ENCODE measurements at regions not wholly inside any gene's neighbourhood (a gene's known extent, or its start where the extent isn't known, plus 50 kb on each side); places are given as distances from the start of the nearest gene placed in this dataset.
"Not testable (repeated sequence)": the region's sequence is repeated elsewhere in the genome, so short reads cannot be mapped to it uniquely, and the experiment has no call there.

DNA sequence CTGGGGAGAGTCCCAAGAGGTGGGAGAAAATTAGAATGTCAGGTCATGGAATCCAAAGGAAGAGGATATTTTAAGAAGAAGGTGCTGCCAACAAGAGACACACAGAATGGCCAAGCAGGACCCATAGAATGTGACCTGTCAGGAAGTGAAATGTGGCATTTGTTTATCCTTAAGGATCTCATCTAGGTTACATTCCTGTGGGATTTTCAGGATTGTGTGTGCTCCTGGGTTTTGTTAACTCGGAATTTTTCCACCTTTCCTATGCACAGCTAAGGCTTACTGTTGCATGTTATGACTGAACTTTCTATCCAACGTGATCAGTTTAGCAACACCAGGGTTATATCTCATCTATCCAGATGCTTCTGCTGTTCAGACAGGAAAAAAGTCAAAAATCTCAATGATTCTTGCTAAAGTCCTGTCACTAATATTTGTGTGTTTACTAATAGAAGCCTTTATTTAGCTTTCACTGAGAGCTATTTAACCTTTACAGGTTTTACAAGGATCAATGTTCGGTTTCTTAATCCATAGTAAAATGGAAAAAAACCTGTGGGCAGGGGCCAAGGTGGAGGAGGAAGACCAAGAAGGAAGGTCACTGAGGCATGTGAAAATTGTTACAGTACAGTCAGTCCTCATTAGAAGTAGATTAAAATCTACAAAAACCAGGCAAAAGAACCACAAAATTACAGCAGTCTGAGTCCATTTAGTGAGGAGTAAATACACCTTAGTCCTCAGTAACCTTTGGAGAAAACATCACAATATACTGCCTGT, 437.8 kb upstream of the NPVF start:
- DNase-seq (ENCODE audit: low read depth) = no peak

- no peak for DNase-seq (ENCODE audit: low read depth)
These were observed 438.4 kb upstream of the NPVF start for GRCh38 chr7:25666671-25667060.

GRCh38 chr7:25669281-25669781, 441.0 kb upstream of the NPVF start:
- no peak for DNase-seq (ENCODE audit: low read depth)

GRCh38 chr7:25669961-25670841, 441.9 kb upstream of the NPVF start:
- DNase-seq (ENCODE audit: low read depth) = no peak

DNA sequence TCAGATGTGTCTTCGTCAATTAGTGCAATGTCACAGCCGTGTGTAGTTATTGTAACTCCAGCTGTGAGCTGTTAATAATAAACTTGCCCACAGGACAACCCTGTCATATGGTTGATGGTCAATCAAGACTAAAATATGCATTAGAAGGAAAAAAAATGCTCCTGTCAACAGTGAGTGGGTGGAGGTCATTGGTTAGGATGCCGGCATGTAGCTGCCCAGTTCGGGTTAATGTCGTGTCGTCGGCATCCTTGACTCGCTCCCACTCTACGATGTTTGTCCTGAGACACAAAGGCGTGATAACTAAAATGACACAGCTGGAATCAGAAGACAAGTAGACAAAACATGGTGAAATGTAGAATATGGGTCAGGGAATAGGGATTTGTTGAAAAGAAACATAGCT, 442.8 kb upstream of the NPVF start:
- no peak for DNase-seq (ENCODE audit: low read depth)

DNA sequence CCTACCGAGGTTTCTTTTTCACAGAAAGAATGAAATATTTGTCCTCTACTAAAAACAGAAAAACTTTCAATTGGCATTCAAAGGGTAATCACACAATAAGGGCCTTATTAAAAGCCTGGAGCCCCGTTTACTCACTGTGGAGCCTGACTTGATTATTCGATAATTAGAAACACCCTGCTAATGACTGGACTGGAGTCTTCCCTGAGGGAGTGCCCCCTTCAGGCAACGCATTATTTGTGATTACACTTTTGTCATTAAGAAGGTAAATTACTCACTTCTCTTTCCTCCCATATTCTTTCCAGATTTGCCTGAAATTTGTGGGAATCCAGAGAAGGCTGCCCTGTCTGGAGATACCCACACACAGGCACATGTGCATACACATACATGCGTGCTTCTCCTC, 444.2 kb upstream of the NPVF start:
- no peak for DNase-seq (ENCODE audit: low read depth)

GRCh38 chr7:25675789-25676474, 447.6 kb upstream of the NPVF start:
- DNase-seq (ENCODE audit: low read depth) = no peak

DNA sequence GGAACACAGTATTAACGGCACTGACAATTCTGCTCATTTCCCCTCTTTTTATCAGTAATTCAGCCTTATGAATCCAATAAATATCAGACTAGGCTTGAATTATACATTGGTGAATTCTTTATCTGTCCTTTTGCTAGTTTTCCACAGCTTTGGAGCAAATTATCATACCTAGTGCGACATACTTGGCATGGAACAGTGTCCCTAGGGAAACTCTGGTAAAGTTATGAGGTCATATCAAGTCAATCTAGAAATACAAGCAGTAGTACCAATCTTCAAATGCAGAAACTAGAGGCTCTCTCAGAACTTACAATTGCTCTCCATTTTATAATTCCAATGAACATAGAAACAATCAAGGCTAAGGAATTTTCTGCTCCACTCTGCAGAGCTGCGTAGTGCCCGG, 449.3 kb upstream of the NPVF start:
- DNase-seq (ENCODE audit: low read depth) = no peak

- no peak for DNase-seq (ENCODE audit: low read depth)
These were observed 449.9 kb upstream of the NPVF start for GRCh38 chr7:25678215-25678614.

GRCh38 chr7:25680636-25681035, 452.4 kb upstream of the NPVF start:
- no peak for DNase-seq (ENCODE audit: low read depth)

DNA sequence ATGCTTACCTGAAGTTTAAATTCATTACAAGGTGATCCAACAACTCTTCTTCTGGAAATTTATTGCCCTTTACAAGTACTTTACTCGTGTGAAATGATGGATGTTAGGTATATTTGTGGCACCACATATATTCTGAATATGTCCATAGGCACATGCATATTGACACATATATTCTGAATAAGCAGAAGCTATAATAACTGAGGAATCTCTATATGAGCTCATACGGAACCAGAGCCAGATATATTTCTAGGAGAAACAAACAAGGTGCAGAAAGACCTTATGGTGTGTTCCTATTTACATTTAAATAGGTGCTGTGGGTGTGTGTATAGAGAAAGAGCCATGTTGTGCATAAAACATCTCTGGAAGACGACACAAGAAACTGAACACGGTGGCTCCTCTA, 456.1 kb upstream of the NPVF start:
- DNase-seq (ENCODE audit: low read depth) = no peak

GRCh38 chr7:25686493-25686892, 458.2 kb upstream of the NPVF start:
- no peak for DNase-seq (ENCODE audit: low read depth)

- DNase-seq (ENCODE audit: low read depth) = no peak
These were observed 457.8 kb upstream of the NFE2L3 start for GRCh38 chr7:25694211-25694610.

DNA sequence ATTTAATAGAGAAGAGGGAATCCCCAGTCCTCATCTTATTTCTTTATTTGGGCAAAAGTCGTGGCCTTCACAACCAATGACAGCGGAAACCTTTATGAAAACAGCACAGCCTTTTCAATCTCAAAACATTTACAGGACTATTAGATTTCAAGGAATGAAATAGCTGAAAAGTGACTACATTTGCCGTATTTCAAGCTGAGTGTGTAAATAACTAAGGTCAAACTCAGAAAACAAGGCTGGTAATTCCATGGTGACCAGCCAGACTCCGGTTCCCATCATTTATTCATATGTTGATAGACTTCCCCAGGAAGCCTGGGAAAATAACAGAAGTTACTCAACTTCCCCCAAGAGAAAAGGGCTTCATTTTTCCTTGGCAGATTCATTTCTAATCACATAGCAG, 457.3 kb upstream of the NFE2L3 start:
- no peak for DNase-seq (ENCODE audit: low read depth)

- DNase-seq (ENCODE audit: low read depth) = no peak
These were observed 455.4 kb upstream of the NFE2L3 start for GRCh38 chr7:25696571-25696970.

DNA sequence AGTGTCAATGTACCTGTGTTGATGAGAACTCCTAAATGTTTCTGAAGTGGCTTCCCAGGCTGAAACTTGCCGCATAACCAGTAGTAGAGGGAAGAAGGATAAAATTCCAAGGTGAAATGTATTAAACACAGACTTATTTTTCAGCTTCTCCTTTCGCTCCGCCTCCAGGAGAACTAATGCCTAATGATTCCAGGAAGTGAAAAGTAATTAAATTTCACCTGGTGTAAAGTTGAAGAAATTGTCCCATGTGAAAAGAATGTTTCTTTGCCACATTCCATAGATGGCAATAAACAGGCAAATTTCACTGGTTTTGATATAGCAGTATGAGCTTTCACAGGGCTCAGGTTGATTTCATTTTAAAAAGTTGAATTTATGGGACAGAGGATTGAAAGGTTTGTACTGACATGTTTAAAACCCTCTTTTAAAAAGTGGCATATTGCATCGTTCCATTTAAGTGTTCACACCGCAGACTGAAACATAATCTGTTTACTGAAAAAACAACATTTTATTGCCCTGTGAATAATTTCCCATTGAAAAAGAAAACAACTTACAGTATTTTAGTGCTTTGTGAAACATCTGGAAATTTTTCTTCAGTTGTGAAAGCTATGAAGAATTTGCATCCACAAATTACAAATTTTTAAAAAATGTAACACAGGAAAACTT, 453.4 kb upstream of the NFE2L3 start:
- no peak for DNase-seq (ENCODE audit: low read depth)

DNA sequence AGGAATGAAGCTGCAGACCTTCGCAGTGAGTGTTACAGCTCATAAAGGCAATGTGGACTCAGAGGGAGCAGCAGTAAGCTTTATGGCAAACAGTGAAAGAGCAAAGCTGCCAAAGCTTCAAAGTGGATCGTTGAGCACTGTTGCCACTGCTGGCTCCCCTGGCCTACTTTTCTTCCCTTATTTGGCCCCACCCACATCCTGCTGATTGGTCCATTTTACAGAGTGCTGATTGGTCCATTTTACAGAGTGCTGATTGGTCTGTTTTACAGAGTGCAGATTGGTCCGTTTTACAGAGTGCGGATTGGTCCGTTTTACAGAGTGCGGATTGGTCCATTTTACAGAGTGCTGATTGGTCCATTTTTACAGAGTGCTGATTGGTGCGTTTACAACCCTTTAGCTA, 451.9 kb upstream of the NFE2L3 start:
- DNase-seq (ENCODE audit: low read depth) = not testable (repeated sequence)

DNA sequence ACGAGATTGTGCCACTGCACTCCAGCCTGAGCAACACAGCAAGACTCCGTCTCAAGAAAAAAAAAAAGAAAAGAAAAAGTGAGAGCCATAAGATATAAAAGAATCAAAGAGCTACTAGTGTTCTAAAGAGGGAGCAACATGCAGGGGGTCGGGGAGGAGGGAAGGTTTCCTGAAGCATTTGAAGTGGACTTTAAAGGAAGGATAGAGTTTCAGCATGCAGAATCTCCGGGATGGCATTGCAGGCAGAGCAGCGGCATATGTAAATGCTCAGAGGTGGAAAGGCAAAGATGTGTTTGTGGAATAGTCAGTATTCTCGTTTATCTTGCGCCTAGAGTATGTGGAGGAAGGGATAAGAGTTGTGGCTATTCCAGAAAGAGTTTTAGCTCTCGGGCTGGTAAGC, 447.6 kb upstream of the NFE2L3 start:
- DNase-seq (ENCODE audit: low read depth) = no peak

GRCh38 chr7:25706764-25707163, 445.2 kb upstream of the NFE2L3 start:
- DNase-seq (ENCODE audit: low read depth) = no peak

- no peak for DNase-seq (ENCODE audit: low read depth)
These were observed 444.0 kb upstream of the NFE2L3 start for GRCh38 chr7:25707768-25708620.

DNA sequence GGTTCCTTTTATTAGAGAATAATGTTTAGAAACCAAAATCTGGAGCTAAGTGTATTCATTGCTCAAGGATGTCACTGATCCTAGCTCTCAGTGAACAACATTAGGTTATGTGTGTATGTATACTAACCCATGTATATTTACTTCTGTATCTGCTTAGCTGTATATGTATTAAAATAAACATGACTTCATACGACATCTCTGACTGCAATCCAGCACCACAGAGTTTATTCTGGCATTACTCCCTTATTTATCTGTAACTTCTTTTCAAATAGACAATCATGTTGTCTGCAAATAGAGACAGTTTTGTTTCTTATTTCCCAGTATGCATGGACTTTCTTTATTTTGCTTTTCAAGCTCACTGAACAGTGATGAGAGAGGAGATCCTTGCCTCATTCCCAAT, 441.0 kb upstream of the NFE2L3 start:
- DNase-seq (ENCODE audit: low read depth) = no peak

All from activated T-helper 1 cell treated with Interleukin-2 at 50 U/mL for 16 hours (primary cell).